Breast epithelium (tissue), 3 donors: ENCODE measurements at regions not wholly inside any gene's neighbourhood (a gene's known extent, or its start where the extent isn't known, plus 50 kb on each side); places are given as distances from the start of the nearest gene placed in this dataset.

Experiments
- POLR2AphosphoS5 ChIP-seq, 3 donors: sonication (generic); formaldehyde crosslinking; IDR thresholded peaks; one replicate each; pipeline ENCODE4 v1.6.1; 2017; ENCODE audit warnings: antibody characterized with exemption in 3 of 3
- TF ChIP-seq, protein P1 (sequence below), 3 donors: fragments of 450-650 bp; IDR thresholded peaks; one replicate each; pipeline ENCODE4 v1.5.1; 2016 to 2017; ENCODE audit warnings: antibody characterized with exemption in 3 of 3, mild to moderate bottlenecking in 3 of 3, moderate library complexity in 3 of 3

- TF ChIP-seq, protein P1, sequence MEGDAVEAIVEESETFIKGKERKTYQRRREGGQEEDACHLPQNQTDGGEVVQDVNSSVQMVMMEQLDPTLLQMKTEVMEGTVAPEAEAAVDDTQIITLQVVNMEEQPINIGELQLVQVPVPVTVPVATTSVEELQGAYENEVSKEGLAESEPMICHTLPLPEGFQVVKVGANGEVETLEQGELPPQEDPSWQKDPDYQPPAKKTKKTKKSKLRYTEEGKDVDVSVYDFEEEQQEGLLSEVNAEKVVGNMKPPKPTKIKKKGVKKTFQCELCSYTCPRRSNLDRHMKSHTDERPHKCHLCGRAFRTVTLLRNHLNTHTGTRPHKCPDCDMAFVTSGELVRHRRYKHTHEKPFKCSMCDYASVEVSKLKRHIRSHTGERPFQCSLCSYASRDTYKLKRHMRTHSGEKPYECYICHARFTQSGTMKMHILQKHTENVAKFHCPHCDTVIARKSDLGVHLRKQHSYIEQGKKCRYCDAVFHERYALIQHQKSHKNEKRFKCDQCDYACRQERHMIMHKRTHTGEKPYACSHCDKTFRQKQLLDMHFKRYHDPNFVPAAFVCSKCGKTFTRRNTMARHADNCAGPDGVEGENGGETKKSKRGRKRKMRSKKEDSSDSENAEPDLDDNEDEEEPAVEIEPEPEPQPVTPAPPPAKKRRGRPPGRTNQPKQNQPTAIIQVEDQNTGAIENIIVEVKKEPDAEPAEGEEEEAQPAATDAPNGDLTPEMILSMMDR (IDR thresholded peaks at IDR 0.05), result no peak
- no peak for TF ChIP-seq POLR2AphosphoS5 (IDR thresholded peaks at IDR 0.05)
Observed at GRCh38 chr16:60484901-60485300, 1551.3 kb downstream of the CDH8 start.
